ENCODE measurements at regions not wholly inside any gene's neighbourhood (a gene's known extent, or its start where the extent isn't known, plus 50 kb on each side); places are given as distances from the start of the nearest gene placed in this dataset.

DNA sequence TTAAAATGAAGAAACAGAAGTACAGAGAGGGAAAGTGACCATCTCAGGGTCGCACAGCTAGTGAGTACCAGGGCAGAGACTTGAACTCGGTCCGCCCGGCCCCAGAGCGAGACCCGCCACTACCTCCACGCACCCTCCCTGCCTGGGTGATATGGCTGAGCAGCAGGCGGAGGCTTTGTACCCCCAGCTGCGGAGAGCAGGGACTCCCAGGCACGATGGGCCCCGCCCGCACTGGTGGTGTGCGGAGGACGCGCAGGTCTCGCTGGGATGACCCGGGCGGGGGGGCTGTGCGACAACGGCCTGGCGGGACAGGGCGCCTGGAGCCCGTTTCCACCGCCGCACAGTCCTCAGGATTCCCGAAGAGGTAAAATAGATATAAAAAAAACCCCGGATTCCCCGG is 64.7 kb upstream of the LARP1 start:
- no peak for TF ChIP-seq SMC3 (conservative IDR thresholded peaks at IDR 0.05; ENCODE audit: poor library complexity)
- no peak for TF ChIP-seq MXI1 (conservative IDR thresholded peaks at IDR 0.05; ENCODE audit: poor library complexity, severe bottlenecking)
